Parathyroid adenoma (tissue), 2 donors: ENCODE measurements at regions not wholly inside any gene's neighbourhood (a gene's known extent, or its start where the extent isn't known, plus 50 kb on each side); places are given as distances from the start of the nearest gene placed in this dataset.

ENCODE experiments used
- H2AFZ ChIP-seq: fragments of 300-600 bp; sonication (generic); one replicate; pipeline ENCODE4 v1.7.0; 2017; ENCODE audit warnings: antibody characterized with exemption, mild to moderate bottlenecking
- H3K27ac ChIP-seq: fragments of 300-600 bp; sonication (generic); one replicate; pipeline ENCODE4 v1.7.0; 2017
- H3K27me3 ChIP-seq: fragments of 300-600 bp; sonication (generic); one replicate; pipeline ENCODE4 v1.7.0; 2017; ENCODE audit warnings: low read length; ENCODE audit not compliant: control insufficient read depth, insufficient read depth
- H3K36me3 ChIP-seq: fragments of 300-600 bp; sonication (generic); one replicate; pipeline ENCODE4 v1.7.0; 2017; ENCODE audit warnings: low read length; ENCODE audit not compliant: control insufficient read depth, insufficient read depth
- H3K4me1 ChIP-seq: fragments of 300-600 bp; sonication (generic); one replicate; pipeline ENCODE4 v1.7.0; 2017; ENCODE audit warnings: control low read depth
- H3K4me2 ChIP-seq: fragments of 300-600 bp; sonication (generic); one replicate; pipeline ENCODE4 v1.7.0; 2017; ENCODE audit warnings: low read length
- H3K4me3 ChIP-seq: fragments of 300-600 bp; sonication (generic); one replicate; pipeline ENCODE4 v1.7.0; 2017; ENCODE audit warnings: low read depth, low read length
- H3K79me2 ChIP-seq: fragments of 300-600 bp; sonication (generic); one replicate; pipeline ENCODE4 v1.7.0; 2017; ENCODE audit warnings: control low read depth
- H3K9ac ChIP-seq: fragments of 300-600 bp; sonication (generic); one replicate; pipeline ENCODE4 v1.7.0; 2017; ENCODE audit warnings: mild to moderate bottlenecking
- H3K9me3 ChIP-seq: fragments of 300-600 bp; sonication (generic); one replicate; pipeline ENCODE4 v1.7.0; 2017; ENCODE audit warnings: low read length; ENCODE audit not compliant: control insufficient read depth
- TF ChIP-seq, protein P1 (sequence below): fragments of 300-600 bp; sonication (generic); IDR thresholded peaks from one replicate; pipeline ENCODE4 v1.7.0; 2017; ENCODE audit warnings: antibody characterized with exemption, mild to moderate bottlenecking
- donor health status: primary hyperparathyroidism.

- H3K4me1 ChIP-seq: no peaks in the 10 kb centered on the region
- H3K4me3 ChIP-seq: no peak overlapping the region
- no peak overlapping the region for H3K9ac ChIP-seq
- H2AFZ ChIP-seq: no peak overlapping the region
- TF ChIP-seq, protein P1, sequence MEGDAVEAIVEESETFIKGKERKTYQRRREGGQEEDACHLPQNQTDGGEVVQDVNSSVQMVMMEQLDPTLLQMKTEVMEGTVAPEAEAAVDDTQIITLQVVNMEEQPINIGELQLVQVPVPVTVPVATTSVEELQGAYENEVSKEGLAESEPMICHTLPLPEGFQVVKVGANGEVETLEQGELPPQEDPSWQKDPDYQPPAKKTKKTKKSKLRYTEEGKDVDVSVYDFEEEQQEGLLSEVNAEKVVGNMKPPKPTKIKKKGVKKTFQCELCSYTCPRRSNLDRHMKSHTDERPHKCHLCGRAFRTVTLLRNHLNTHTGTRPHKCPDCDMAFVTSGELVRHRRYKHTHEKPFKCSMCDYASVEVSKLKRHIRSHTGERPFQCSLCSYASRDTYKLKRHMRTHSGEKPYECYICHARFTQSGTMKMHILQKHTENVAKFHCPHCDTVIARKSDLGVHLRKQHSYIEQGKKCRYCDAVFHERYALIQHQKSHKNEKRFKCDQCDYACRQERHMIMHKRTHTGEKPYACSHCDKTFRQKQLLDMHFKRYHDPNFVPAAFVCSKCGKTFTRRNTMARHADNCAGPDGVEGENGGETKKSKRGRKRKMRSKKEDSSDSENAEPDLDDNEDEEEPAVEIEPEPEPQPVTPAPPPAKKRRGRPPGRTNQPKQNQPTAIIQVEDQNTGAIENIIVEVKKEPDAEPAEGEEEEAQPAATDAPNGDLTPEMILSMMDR: no peak
- no peaks in the 10 kb centered on the region for H3K79me2 ChIP-seq
- H3K27ac ChIP-seq: no peak overlapping the region
- H3K4me2 ChIP-seq: no peak overlapping the region
- H3K9me3 ChIP-seq: no peaks in the 10 kb centered on the region
- no peaks in the 10 kb centered on the region for H3K36me3 ChIP-seq
- H3K27me3 ChIP-seq: no peaks in the 10 kb centered on the region
Measured at GRCh38 chr10:94104316-94105000, 110.7 kb downstream of the PLCE1 start.

DNA sequence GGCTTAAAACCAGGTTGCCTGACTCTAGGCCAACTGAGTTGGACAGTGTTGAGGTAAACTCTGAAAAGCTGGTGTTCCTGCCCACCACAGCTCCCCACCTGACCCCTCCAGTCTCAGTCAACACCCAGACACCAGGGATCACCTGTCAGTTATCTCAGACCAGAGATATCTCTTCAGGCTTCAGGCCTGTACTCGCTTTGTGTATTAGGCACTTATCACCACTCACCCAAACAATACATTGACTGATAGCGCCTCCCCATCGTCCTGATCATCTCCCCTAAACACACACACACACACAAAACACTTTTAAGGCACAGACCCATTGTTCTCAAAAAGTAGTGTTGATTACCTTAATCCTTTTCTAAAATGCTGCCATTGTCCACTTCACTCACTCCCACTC, 111.5 kb downstream of the PLCE1 start:
- Histone ChIP-seq H3K36me3 (no peaks in the 10 kb centered on the region), H3K9me3 (no peaks in the 10 kb centered on the region), H3K79me2 (no peaks in the 10 kb centered on the region), H2AFZ (no peak overlapping the region), H3K4me3 (no peak overlapping the region), H3K4me1 (no peaks in the 10 kb centered on the region), H3K27me3 (no peaks in the 10 kb centered on the region), H3K9ac (no peak overlapping the region), H3K4me2 (no peak overlapping the region), H3K27ac (no peak overlapping the region)
- TF ChIP-seq, protein P1: no peak

DNA sequence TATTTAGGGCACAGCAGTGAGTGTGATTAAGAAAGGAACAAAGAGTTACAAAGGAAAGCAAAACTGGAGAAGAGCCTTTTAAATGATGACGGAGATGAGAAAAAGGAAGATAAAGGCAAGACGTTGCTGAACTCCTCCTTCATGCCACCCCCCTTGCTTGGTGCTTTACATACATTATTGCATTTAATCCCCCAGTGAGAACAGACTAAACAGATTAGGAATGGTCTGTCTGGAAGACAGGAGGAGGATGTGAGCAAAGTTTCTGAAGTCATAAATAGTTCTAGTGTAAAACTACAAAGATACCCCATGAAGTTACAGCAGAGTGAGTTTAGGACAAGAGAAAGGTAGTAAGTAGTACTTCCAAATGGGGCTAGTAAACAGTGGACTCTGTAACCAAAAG, 113.5 kb downstream of the PLCE1 start:
- Histone ChIP-seq H3K9me3 (no peaks in the 10 kb centered on the region), H3K36me3 (no peaks in the 10 kb centered on the region), H3K79me2 (no peaks in the 10 kb centered on the region), H3K4me1 (no peaks in the 10 kb centered on the region), H3K9ac (no peak overlapping the region), H2AFZ (no peak overlapping the region), H3K4me3 (no peak overlapping the region), H3K27me3 (no peaks in the 10 kb centered on the region), H3K27ac (no peak overlapping the region), H3K4me2 (no peak overlapping the region)
- TF ChIP-seq, protein P1: no peak

GRCh38 chr10:94108200-94108599, 114.5 kb downstream of the PLCE1 start:
- no peak overlapping the region for H3K9ac ChIP-seq
- TF ChIP-seq, protein P1: no peak
- no peak overlapping the region for H3K4me3 ChIP-seq
- no peaks in the 10 kb centered on the region for H3K9me3 ChIP-seq
- H3K27me3 ChIP-seq: no peaks in the 10 kb centered on the region
- no peak overlapping the region for H3K27ac ChIP-seq
- H3K4me2 ChIP-seq: no peak overlapping the region
- H2AFZ ChIP-seq: no peak overlapping the region
- no peaks in the 10 kb centered on the region for H3K36me3 ChIP-seq
- no peaks in the 10 kb centered on the region for H3K79me2 ChIP-seq
- no peaks in the 10 kb centered on the region for H3K4me1 ChIP-seq

DNA sequence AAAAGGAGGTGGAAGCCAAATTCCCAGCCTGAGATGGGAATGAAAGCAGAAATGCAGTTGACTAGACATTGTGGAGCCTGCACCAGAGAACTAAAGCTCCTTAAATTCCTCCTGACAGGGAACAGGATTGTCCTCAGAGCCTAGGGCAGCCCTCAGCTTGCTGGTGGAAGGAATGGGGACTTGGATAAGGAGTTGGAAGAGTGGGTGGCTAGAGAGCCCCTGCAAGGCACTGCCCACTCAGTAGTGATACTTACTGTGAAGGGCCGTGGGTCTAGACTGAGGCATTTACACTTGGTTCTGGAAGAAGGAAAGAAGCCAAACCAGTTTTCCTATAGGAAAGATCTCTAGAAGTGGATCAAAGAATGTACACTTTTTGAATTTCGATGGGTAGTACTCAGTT, 117.6 kb downstream of the PLCE1 start:
- H2AFZ ChIP-seq: no peak overlapping the region
- no peak overlapping the region for H3K27ac ChIP-seq
- H3K9ac ChIP-seq: no peak overlapping the region
- no peaks in the 10 kb centered on the region for H3K4me1 ChIP-seq
- TF ChIP-seq, protein P1: no peak
- H3K9me3 ChIP-seq: no peaks in the 10 kb centered on the region
- no peak overlapping the region for H3K4me3 ChIP-seq
- no peak overlapping the region for H3K4me2 ChIP-seq
- no peaks in the 10 kb centered on the region for H3K36me3 ChIP-seq
- H3K27me3 ChIP-seq: no peaks in the 10 kb centered on the region
- H3K79me2 ChIP-seq: no peaks in the 10 kb centered on the region
